ENCODE measurements at regions not wholly inside any gene's neighbourhood (a gene's known extent, or its start where the extent isn't known, plus 50 kb on each side); places are given as distances from the start of the nearest gene placed in this dataset.
"Not testable (repeated sequence)": the region's sequence is repeated elsewhere in the genome, so short reads cannot be mapped to it uniquely, and the experiment has no call there.

GRCh38 chr7:13742811-13743210, 246.7 kb downstream of the ETV1 start:
- no peak for FAIRE-seq

GRCh38 chr7:13743226-13743625, 246.2 kb downstream of the ETV1 start:
- FAIRE-seq, result no peak

- FAIRE-seq, result no peak
Observed at GRCh38 chr7:13745530-13745929, 243.9 kb downstream of the ETV1 start.

GRCh38 chr7:13748998-13749397, 240.5 kb downstream of the ETV1 start:
- no peak for FAIRE-seq

GRCh38 chr7:13749636-13750035, 239.8 kb downstream of the ETV1 start:
- FAIRE-seq, result no peak

- no peak for FAIRE-seq
Observed at GRCh38 chr7:13751766-13752165, 237.7 kb downstream of the ETV1 start.

- no peak for FAIRE-seq
Observed at GRCh38 chr7:13757841-13758240, 231.6 kb downstream of the ETV1 start.

GRCh38 chr7:13765853-13766252, 223.6 kb downstream of the ETV1 start:
- FAIRE-seq, result not testable (repeated sequence)

- no peak for FAIRE-seq
Observed at GRCh38 chr7:13770305-13770704, 219.2 kb downstream of the ETV1 start.

- FAIRE-seq, result no peak
Observed at GRCh38 chr7:13774976-13775375, 214.5 kb downstream of the ETV1 start.

- no peak for FAIRE-seq
Observed at GRCh38 chr7:13777242-13777641, 212.2 kb downstream of the ETV1 start.

GRCh38 chr7:13778967-13779366, 210.5 kb downstream of the ETV1 start:
- FAIRE-seq, result no peak

GRCh38 chr7:13790611-13791010, 198.9 kb downstream of the ETV1 start:
- FAIRE-seq, result no peak

GRCh38 chr7:13792208-13792607, 197.3 kb downstream of the ETV1 start:
- no peak for FAIRE-seq

- FAIRE-seq, result no peak
Observed at GRCh38 chr7:13793926-13794325, 195.5 kb downstream of the ETV1 start.

GRCh38 chr7:13794581-13794980, 194.9 kb downstream of the ETV1 start:
- no peak for FAIRE-seq

GRCh38 chr7:13797545-13797944, 191.9 kb downstream of the ETV1 start:
- FAIRE-seq, result no peak

- no peak for FAIRE-seq
Observed at GRCh38 chr7:13800694-13801448, 188.6 kb downstream of the ETV1 start.

- no peak for FAIRE-seq
Observed at GRCh38 chr7:13801669-13802068, 187.8 kb downstream of the ETV1 start.

GRCh38 chr7:13802651-13803050, 186.8 kb downstream of the ETV1 start:
- no peak for FAIRE-seq

- FAIRE-seq, result no peak
Observed at GRCh38 chr7:13803134-13803533, 186.3 kb downstream of the ETV1 start.

- FAIRE-seq, result not testable (repeated sequence)
Observed at GRCh38 chr7:13806089-13806867, 183.2 kb downstream of the ETV1 start.

- not testable (repeated sequence) for FAIRE-seq
Observed at GRCh38 chr7:13817230-13817629, 172.2 kb downstream of the ETV1 start.

- FAIRE-seq, result no peak
Observed at GRCh38 chr7:13821152-13821787, 168.2 kb downstream of the ETV1 start.
